Keratinocyte (primary cell): ENCODE measurements at regions not wholly inside any gene's neighbourhood (a gene's known extent, or its start where the extent isn't known, plus 50 kb on each side); places are given as distances from the start of the nearest gene placed in this dataset.

Experiments used
- DNase-seq: peaks from one replicate; pipeline ENCODE4 v3.0.0-alpha.2; 2011; ENCODE audit warnings: low read depth, missing footprints, low spot score
- FAIRE-seq: peaks from 2 replicates; lab custom pipeline; 2011; peaks lifted over from hg19 to GRCh38; lab: Jason Lieb, UNC
- H2AFZ ChIP-seq: 2 replicates; pipeline ENCODE4 v1.6.0; 2012; ENCODE audit warnings: low read length, control low read depth, inconsistent platforms; ENCODE audit not compliant: control insufficient read depth
- H3K27ac ChIP-seq: 2 replicates; pipeline ENCODE4 v1.5.1; 2011; ENCODE audit warnings: low read length; ENCODE audit not compliant: control insufficient read depth, insufficient read depth
- H3K27me3 ChIP-seq: 3 replicates; pipeline ENCODE4 v1.6.0; 2011; ENCODE audit warnings: low read length; ENCODE audit not compliant: control insufficient read depth, insufficient read depth; ENCODE audit errors: extremely low read depth
- H3K36me3 ChIP-seq, 2 experiments: 2 replicates in 1 of 2; 3 replicates in 1 of 2; pipeline ENCODE4 v1.5.1; 2011; ENCODE audit warnings: low read length in 2 of 2, mild to moderate bottlenecking in 1 of 2; ENCODE audit not compliant: control insufficient read depth in 2 of 2, insufficient read depth in 2 of 2; ENCODE audit errors: extremely low read depth in 1 of 2
- H3K4me1 ChIP-seq: 3 replicates; pipeline ENCODE4 v1.5.1; 2011; ENCODE audit warnings: low read length; ENCODE audit not compliant: control insufficient read depth, insufficient read depth; ENCODE audit errors: extremely low read depth
- H3K4me2 ChIP-seq: 3 replicates; pipeline ENCODE4 v1.6.0; 2011; ENCODE audit warnings: low read depth, low read length; ENCODE audit not compliant: control insufficient read depth, insufficient read depth; ENCODE audit errors: extremely low read depth
- H3K4me3 ChIP-seq, 3 experiments: fragments of 200-600 bp in 1 of 3; sonication (generic) in 1 of 3; 2 replicates in 2 of 3; 3 replicates in 1 of 3; pipeline ENCODE4 v1.5.1; 2011 to 2016; ENCODE audit warnings: low read length in 3 of 3, mild to moderate bottlenecking in 3 of 3, control low read depth in 2 of 3, inconsistent platforms in 1 of 3, low read depth in 1 of 3, mixed read lengths in 1 of 3, mixed run types in 1 of 3, moderate library complexity in 1 of 3; ENCODE audit not compliant: control insufficient read depth in 2 of 3, insufficient read depth in 2 of 3; ENCODE audit errors: extremely low read depth in 1 of 3
- H3K79me2 ChIP-seq: 2 replicates; pipeline ENCODE4 v1.6.0; 2012; ENCODE audit warnings: low read length; ENCODE audit not compliant: control insufficient read depth, insufficient read depth
- H3K9ac ChIP-seq: 3 replicates; pipeline ENCODE4 v1.6.0; 2011; ENCODE audit warnings: low read length; ENCODE audit not compliant: control insufficient read depth, insufficient read depth; ENCODE audit errors: extremely low read depth
- H3K9me1 ChIP-seq: 3 replicates; pipeline ENCODE4 v1.6.0; 2011; ENCODE audit warnings: low read length; ENCODE audit not compliant: control insufficient read depth, insufficient read depth; ENCODE audit errors: extremely low read depth
- H3K9me3 ChIP-seq: 2 replicates; pipeline ENCODE4 v1.5.1; 2012; ENCODE audit warnings: low read depth, low read length; ENCODE audit not compliant: control insufficient read depth
- H4K20me1 ChIP-seq: 3 replicates; pipeline ENCODE4 v1.6.0; 2011; ENCODE audit warnings: low read length; ENCODE audit not compliant: control insufficient read depth, insufficient read depth; ENCODE audit errors: extremely low read depth
- EZH2 ChIP-seq: IDR thresholded peaks from one replicate; pipeline ENCODE4 v1.6.1; 2012; ENCODE audit warnings: inconsistent platforms, mild to moderate bottlenecking, low read length, moderate library complexity
- dilution Hi-C: fragments of 300-500 bp; cut with MboI; formaldehyde crosslinking; loops from one replicate; pipeline ENCODE4 v1.7.0; 2020; ENCODE audit warnings: low sequenced_read_pairs; ENCODE audit not compliant: extremely low pct_ligation_motif_present
- TF ChIP-seq, protein P1 (sequence below), 3 experiments: IDR thresholded peaks in 1 of 3; conservative IDR thresholded peaks in 1 of 3; optimal IDR thresholded peaks in 1 of 3; 2 replicates in 2 of 3; 3 replicates in 1 of 3; pipeline versions ENCODE3 to v1.5.1; 2011; ENCODE audit warnings: low read length in 3 of 3, mild to moderate bottlenecking in 3 of 3, moderate library complexity in 2 of 3, control low read depth in 1 of 3, inconsistent platforms in 1 of 3; ENCODE audit not compliant: insufficient read depth in 2 of 3; ENCODE audit errors: extremely low read depth in 1 of 3

GRCh38 chr20:43839793-43840199 is 74.9 kb upstream of the TOX2 start:
- no peak for DNase-seq
- Histone ChIP-seq H3K9me1 (no peaks in the 10 kb centered on the region), H3K4me1 (peaks cover 11% of the 10 kb centered on the region), H3K27me3 (no peaks in the 10 kb centered on the region), H3K27ac (no peak overlapping the region), H3K79me2 (no peaks in the 10 kb centered on the region), H4K20me1 (no peaks in the 10 kb centered on the region), H3K4me2 (no peak overlapping the region), H3K9me3 (no peaks in the 10 kb centered on the region), H2AFZ (no peak overlapping the region), H3K9ac (no peak overlapping the region), H3K4me3 (no peak overlapping the region), H3K36me3 (no peaks in the 10 kb centered on the region)
- dilution Hi-C loops: no loop called here
- no peak for FAIRE-seq
- TF ChIP-seq, protein P1, sequence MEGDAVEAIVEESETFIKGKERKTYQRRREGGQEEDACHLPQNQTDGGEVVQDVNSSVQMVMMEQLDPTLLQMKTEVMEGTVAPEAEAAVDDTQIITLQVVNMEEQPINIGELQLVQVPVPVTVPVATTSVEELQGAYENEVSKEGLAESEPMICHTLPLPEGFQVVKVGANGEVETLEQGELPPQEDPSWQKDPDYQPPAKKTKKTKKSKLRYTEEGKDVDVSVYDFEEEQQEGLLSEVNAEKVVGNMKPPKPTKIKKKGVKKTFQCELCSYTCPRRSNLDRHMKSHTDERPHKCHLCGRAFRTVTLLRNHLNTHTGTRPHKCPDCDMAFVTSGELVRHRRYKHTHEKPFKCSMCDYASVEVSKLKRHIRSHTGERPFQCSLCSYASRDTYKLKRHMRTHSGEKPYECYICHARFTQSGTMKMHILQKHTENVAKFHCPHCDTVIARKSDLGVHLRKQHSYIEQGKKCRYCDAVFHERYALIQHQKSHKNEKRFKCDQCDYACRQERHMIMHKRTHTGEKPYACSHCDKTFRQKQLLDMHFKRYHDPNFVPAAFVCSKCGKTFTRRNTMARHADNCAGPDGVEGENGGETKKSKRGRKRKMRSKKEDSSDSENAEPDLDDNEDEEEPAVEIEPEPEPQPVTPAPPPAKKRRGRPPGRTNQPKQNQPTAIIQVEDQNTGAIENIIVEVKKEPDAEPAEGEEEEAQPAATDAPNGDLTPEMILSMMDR (optimal IDR thresholded peaks at IDR 0.05 in 1 of 3, IDR thresholded peaks at IDR 0.05 in 1 of 3, conservative IDR thresholded peaks at IDR 0.05 in 1 of 3; ENCODE audit: extremely low read depth in 1 of 3, insufficient read depth in 2 of 3, low read length in 3 of 3): no peak
- TF ChIP-seq EZH2: no peak

GRCh38 chr20:43838703-43839060 is 76.0 kb upstream of the TOX2 start:
- no peaks in the 10 kb centered on the region for H3K36me3 ChIP-seq
- DNase-seq: no peak
- H3K79me2 ChIP-seq: no peaks in the 10 kb centered on the region
- no peaks in the 10 kb centered on the region for H3K9me1 ChIP-seq
- H4K20me1 ChIP-seq: no peaks in the 10 kb centered on the region
- dilution Hi-C loops: no loop called here
- H3K27ac ChIP-seq: no peak overlapping the region
- TF ChIP-seq, protein P1 (optimal IDR thresholded peaks at IDR 0.05 in 1 of 3, IDR thresholded peaks at IDR 0.05 in 1 of 3, conservative IDR thresholded peaks at IDR 0.05 in 1 of 3; ENCODE audit: extremely low read depth in 1 of 3, insufficient read depth in 2 of 3, low read length in 3 of 3): no peak
- TF ChIP-seq EZH2: no peak
- FAIRE-seq: no peak
- H3K9me3 ChIP-seq: no peaks in the 10 kb centered on the region
- no peak overlapping the region for H2AFZ ChIP-seq
- H3K4me1 ChIP-seq: peaks cover 7% of the 10 kb centered on the region
- no peak overlapping the region for H3K9ac ChIP-seq
- H3K4me3 ChIP-seq: no peak overlapping the region
- no peak overlapping the region for H3K4me2 ChIP-seq
- no peaks in the 10 kb centered on the region for H3K27me3 ChIP-seq
